ENCODE measurements at regions not wholly inside any gene's neighbourhood (a gene's known extent, or its start where the extent isn't known, plus 50 kb on each side); places are given as distances from the start of the nearest gene placed in this dataset.

GRCh38 chr22:23518376-23519187 is 61.5 kb downstream of the IGLL1 start (continued):
- TF ChIP-seq YY1 (IDR thresholded peaks at IDR 0.05; ENCODE audit: low read depth, low read length) (no peak), RNF2 (IDR thresholded peaks at IDR 0.05; ENCODE audit: borderline replicate concordance, low read depth, low read length, missing control alignments, poor library complexity, severe bottlenecking) (no peak), EGR1 (IDR thresholded peaks at IDR 0.05; ENCODE audit: borderline replicate concordance, low read depth, low read length) (no peak), POLR2A (IDR thresholded peaks at IDR 0.05; ENCODE audit: control extremely low read depth in 1 of 2, low read depth in 2 of 2, low read length in 2 of 2) (no peak), BCL11A (IDR thresholded peaks at IDR 0.05; ENCODE audit: low read depth in 2 of 2, low read length in 2 of 2) (no peak), GTF2F1 (IDR thresholded peaks at IDR 0.05; ENCODE audit: borderline replicate concordance, low read depth, low read length) (no peak), KDM4A (IDR thresholded peaks at IDR 0.05; ENCODE audit: low read depth, low read length, severe bottlenecking) (no peak), ASH2L (IDR thresholded peaks at IDR 0.05; ENCODE audit: low read length) (no peak)

Measured in H1 (cell line).